Tongue (tissue), 1 donor: ENCODE measurements at regions not wholly inside any gene's neighbourhood (a gene's known extent, or its start where the extent isn't known, plus 50 kb on each side); places are given as distances from the start of the nearest gene placed in this dataset.
A peak's percentile ranks its signal among the peaks of the same experiment; 100 is the strongest.
"Not testable (repeated sequence)": the region's sequence is repeated elsewhere in the genome, so short reads cannot be mapped to it uniquely, and the experiment has no call there.

ENCODE experiments used
- DNase-seq: peaks from one replicate; pipeline ENCODE4 v3.0.0-alpha.2; 2015

- DNase-seq: peak; percentile 64
Observed at GRCh38 chr9:96131825-96132224, 170.2 kb downstream of the HSD17B3 start.

GRCh38 chr9:96130970-96131369, 171.0 kb downstream of the HSD17B3 start:
- DNase-seq: no peak

- DNase-seq: peak; percentile 18
Observed at GRCh38 chr9:96129747-96130146, 172.2 kb downstream of the HSD17B3 start.

- DNase-seq: no peak
Observed at GRCh38 chr9:96128880-96129279, 173.1 kb downstream of the HSD17B3 start.

GRCh38 chr9:96126321-96126881, 175.6 kb downstream of the HSD17B3 start:
- DNase-seq: peak; percentile 59

GRCh38 chr9:96125624-96126023, 176.4 kb downstream of the HSD17B3 start:
- no peak for DNase-seq

- DNase-seq: peak; percentile 51
Observed at GRCh38 chr9:96122751-96123150, 179.2 kb downstream of the HSD17B3 start.

- peak; percentile 18 for DNase-seq
Observed at GRCh38 chr9:96122282-96122681, 179.7 kb downstream of the HSD17B3 start.

GRCh38 chr9:96121136-96121535, 180.8 kb downstream of the HSD17B3 start:
- DNase-seq: no peak

GRCh38 chr9:96117398-96118080, 184.4 kb downstream of the HSD17B3 start:
- no peak for DNase-seq

- DNase-seq: peak; percentile 68
Observed at GRCh38 chr9:96116275-96117064, 185.5 kb downstream of the HSD17B3 start.

- DNase-seq: no peak
Observed at GRCh38 chr9:96115836-96116235, 186.1 kb downstream of the HSD17B3 start.

- DNase-seq: no peak
Observed at GRCh38 chr9:96113032-96113431, 188.9 kb downstream of the HSD17B3 start.

- peak; percentile 52 for DNase-seq
Observed at GRCh38 chr9:96109680-96110351, 192.2 kb downstream of the HSD17B3 start.

- no peak for DNase-seq
Observed at GRCh38 chr9:96108691-96109380, 193.1 kb downstream of the HSD17B3 start.

GRCh38 chr9:96107436-96107835, 194.5 kb downstream of the HSD17B3 start:
- no peak for DNase-seq

GRCh38 chr9:96100385-96101300, 201.3 kb downstream of the HSD17B3 start:
- DNase-seq: peak; percentile 42

GRCh38 chr9:96090630-96091029, 211.3 kb downstream of the HSD17B3 start:
- not testable (repeated sequence) for DNase-seq

GRCh38 chr9:96089452-96090085, 212.4 kb downstream of the HSD17B3 start:
- no peak for DNase-seq

GRCh38 chr9:96088510-96088909, 213.0 kb downstream of the ERCC6L2 start:
- no peak for DNase-seq
